A549 (cell line): ENCODE measurements at regions not wholly inside any gene's neighbourhood (a gene's known extent, or its start where the extent isn't known, plus 50 kb on each side); places are given as distances from the start of the nearest gene placed in this dataset.

Experiments
- CEBPB ChIP-seq, 2 experiments: fragments of >200 bp in 1 of 2; sonication (Bioruptor Twin) in 1 of 2; formaldehyde crosslinking in 1 of 2; IDR thresholded peaks; 2 replicates each; pipeline ENCODE4 v1.6.1; 2012 to 2016
- TF ChIP-seq, protein P1 (sequence below): fragments of >200 bp; sonication (Bioruptor Twin); formaldehyde crosslinking; IDR thresholded peaks from 3 replicates; pipeline ENCODE4 v1.5.1; 2016

GRCh38 chr10:3892440-3893425 is 107.7 kb upstream of the KLF6 start:
- TF ChIP-seq CEBPB (IDR thresholded peaks at IDR 0.05), result no peak
- TF ChIP-seq, protein P1, sequence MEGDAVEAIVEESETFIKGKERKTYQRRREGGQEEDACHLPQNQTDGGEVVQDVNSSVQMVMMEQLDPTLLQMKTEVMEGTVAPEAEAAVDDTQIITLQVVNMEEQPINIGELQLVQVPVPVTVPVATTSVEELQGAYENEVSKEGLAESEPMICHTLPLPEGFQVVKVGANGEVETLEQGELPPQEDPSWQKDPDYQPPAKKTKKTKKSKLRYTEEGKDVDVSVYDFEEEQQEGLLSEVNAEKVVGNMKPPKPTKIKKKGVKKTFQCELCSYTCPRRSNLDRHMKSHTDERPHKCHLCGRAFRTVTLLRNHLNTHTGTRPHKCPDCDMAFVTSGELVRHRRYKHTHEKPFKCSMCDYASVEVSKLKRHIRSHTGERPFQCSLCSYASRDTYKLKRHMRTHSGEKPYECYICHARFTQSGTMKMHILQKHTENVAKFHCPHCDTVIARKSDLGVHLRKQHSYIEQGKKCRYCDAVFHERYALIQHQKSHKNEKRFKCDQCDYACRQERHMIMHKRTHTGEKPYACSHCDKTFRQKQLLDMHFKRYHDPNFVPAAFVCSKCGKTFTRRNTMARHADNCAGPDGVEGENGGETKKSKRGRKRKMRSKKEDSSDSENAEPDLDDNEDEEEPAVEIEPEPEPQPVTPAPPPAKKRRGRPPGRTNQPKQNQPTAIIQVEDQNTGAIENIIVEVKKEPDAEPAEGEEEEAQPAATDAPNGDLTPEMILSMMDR, result no peak
